ENCODE measurements at regions not wholly inside any gene's neighbourhood (a gene's known extent, or its start where the extent isn't known, plus 50 kb on each side); places are given as distances from the start of the nearest gene placed in this dataset.

DNA sequence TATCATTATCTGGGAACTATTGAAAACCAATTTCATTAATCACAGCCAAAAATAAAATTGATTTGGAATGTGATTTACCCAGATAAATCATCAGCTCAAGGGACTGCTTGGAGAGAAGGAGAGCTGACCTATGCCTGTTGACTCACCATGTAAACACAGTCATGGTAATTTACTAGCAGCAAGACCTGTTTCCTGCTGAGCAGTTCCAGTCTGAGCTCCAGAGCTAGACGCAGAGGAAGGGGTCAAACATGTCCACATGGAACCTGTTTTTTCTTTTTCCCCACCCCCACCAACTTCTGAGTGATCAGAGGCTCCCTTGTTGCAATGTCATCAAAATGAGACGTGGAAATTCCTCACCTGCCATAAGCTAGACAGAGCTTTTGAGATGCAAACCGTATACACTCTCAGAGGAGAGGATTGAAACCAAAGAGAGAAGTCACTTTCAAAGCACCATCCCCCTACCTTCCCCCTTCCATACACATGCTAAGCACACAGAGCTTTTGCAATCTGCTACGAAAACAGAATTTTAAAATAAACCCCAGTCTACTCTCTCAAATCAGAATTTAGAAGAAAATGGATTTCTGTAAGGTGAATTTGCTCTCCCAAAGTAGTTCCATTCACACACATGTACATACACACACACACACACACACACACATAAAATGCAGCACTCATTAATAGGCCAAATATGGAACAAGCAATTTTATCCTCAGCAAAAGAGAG lies 55.9 kb upstream of the PTGFRN start:
- TF ChIP-seq, protein P1, sequence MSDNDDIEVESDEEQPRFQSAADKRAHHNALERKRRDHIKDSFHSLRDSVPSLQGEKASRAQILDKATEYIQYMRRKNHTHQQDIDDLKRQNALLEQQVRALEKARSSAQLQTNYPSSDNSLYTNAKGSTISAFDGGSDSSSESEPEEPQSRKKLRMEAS (IDR thresholded peaks at IDR 0.05; ENCODE audit: low read depth, low read length), result 0 out of 2 replicates have a peak, but pooled peaks have one; percentile 20
- peak; percentile 46 for TF ChIP-seq MYC (IDR thresholded peaks at IDR 0.05; ENCODE audit: low read depth, low read length)
- TF ChIP-seq, protein P2, sequence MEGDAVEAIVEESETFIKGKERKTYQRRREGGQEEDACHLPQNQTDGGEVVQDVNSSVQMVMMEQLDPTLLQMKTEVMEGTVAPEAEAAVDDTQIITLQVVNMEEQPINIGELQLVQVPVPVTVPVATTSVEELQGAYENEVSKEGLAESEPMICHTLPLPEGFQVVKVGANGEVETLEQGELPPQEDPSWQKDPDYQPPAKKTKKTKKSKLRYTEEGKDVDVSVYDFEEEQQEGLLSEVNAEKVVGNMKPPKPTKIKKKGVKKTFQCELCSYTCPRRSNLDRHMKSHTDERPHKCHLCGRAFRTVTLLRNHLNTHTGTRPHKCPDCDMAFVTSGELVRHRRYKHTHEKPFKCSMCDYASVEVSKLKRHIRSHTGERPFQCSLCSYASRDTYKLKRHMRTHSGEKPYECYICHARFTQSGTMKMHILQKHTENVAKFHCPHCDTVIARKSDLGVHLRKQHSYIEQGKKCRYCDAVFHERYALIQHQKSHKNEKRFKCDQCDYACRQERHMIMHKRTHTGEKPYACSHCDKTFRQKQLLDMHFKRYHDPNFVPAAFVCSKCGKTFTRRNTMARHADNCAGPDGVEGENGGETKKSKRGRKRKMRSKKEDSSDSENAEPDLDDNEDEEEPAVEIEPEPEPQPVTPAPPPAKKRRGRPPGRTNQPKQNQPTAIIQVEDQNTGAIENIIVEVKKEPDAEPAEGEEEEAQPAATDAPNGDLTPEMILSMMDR (IDR thresholded peaks at IDR 0.05; ENCODE audit: low read depth, low read length), result no peak
- no peak for TF ChIP-seq POLR2A (IDR thresholded peaks at IDR 0.05; ENCODE audit: extremely low read depth, insufficient read length)
- H3K4me3 ChIP-seq (ENCODE audit: low read depth, low read length), result no peak overlapping the region
- DNase-seq (ENCODE audit: low read depth), result peak; percentile 57

DNA sequence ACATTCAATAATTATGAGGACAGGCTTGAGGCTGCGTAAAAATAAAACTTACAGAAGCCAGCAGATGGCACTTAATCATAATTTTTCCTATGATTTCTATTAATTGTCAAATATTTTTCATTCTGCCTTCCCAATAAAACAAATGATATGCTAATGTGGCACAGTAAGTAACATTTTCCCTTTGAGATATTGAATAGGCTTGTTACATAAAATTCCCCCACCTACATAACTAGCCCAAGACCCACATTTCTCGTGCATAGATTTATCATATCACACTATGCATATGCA lies 55.4 kb upstream of the PTGFRN start:
- TF ChIP-seq, protein P2 (IDR thresholded peaks at IDR 0.05; ENCODE audit: low read depth, low read length), result no peak
- TF ChIP-seq POLR2A (IDR thresholded peaks at IDR 0.05; ENCODE audit: extremely low read depth, insufficient read length), result no peak
- TF ChIP-seq MYC (IDR thresholded peaks at IDR 0.05; ENCODE audit: low read depth, low read length), result no peak
- no peak for DNase-seq (ENCODE audit: low read depth)
- no peak overlapping the region for H3K4me3 ChIP-seq (ENCODE audit: low read depth, low read length)

DNA sequence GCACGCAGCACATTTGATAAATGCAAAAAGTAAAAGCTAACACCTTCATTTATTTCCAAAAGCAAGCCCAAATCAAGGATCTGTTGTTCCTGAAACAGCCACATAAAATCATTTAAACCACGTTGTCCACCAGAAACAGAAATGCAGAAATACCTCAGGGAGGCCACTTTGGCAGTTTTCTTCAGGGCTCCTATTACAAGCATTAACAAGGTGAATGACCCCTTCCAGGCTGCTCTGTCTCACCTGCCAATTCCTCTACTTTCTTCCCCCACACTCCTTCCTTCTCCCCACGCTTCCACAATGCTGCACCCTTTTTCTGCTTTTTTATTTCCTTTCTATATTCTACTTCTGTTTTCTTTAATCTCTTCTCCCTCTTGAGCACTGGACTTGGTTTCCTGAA lies 55.0 kb upstream of the PTGFRN start:
- no peak for DNase-seq (ENCODE audit: low read depth)
- TF ChIP-seq, protein P2 (IDR thresholded peaks at IDR 0.05; ENCODE audit: low read depth, low read length), result no peak
- TF ChIP-seq, protein P1 (IDR thresholded peaks at IDR 0.05; ENCODE audit: low read depth, low read length), result no peak
- TF ChIP-seq POLR2A (IDR thresholded peaks at IDR 0.05; ENCODE audit: extremely low read depth, insufficient read length) (no peak), MYC (IDR thresholded peaks at IDR 0.05; ENCODE audit: low read depth, low read length) (no peak)
- H3K4me3 ChIP-seq (ENCODE audit: low read depth, low read length), result no peak overlapping the region

DNA sequence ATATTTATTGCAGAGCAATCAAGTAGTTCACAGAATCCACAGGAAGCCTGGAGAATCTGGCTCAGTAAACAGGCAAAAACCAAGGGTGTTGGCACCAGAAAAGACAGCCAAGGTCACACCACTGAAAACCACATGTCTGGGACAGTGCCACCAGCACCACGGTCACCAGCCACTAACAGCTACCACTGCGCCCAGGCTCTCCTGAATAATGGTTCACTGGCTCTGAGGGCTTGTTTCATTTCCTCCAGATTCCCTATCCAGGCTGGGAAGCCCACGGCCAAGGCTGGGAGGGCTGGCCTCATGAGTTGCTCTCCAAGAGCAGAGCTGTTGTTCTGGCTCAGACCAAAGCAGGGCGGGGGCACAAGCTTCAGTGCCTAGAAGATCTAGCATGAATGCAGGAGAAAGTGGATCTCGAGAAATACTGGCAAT lies 54.5 kb upstream of the PTGFRN start:
- H3K4me3 ChIP-seq (ENCODE audit: low read depth, low read length), result no peak overlapping the region
- no peak for TF ChIP-seq POLR2A (IDR thresholded peaks at IDR 0.05; ENCODE audit: extremely low read depth, insufficient read length)
- TF ChIP-seq MYC (IDR thresholded peaks at IDR 0.05; ENCODE audit: low read depth, low read length), result no peak
- no peak for DNase-seq (ENCODE audit: low read depth)

DNA sequence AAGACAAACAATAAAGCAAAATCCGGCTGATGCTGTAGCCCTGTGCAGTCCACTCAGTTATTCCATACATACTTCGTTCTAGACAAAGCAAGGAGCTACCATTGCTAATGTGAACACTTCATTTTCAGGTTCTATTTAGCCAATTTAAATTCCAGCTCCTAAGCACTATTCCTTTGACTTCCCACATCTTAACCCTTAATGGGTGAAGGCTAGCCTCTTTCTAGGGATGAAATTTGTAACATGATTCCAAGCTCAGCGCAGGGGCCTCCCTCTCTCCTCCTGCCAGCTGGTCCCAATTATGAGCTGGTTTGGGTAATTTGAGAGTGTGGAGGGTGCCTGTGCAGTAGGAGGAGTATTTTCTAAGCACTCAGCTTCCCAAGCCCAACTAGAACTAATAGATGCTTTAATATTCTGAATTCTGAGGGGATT lies 53.9 kb upstream of the PTGFRN start:
- H3K4me3 ChIP-seq (ENCODE audit: low read depth, low read length), result no peak overlapping the region
- TF ChIP-seq POLR2A (IDR thresholded peaks at IDR 0.05; ENCODE audit: extremely low read depth, insufficient read length), result no peak
- no peak for TF ChIP-seq MYC (IDR thresholded peaks at IDR 0.05; ENCODE audit: low read depth, low read length)
- TF ChIP-seq, protein P2 (IDR thresholded peaks at IDR 0.05; ENCODE audit: low read depth, low read length), result no peak
- TF ChIP-seq, protein P1 (IDR thresholded peaks at IDR 0.05; ENCODE audit: low read depth, low read length), result no peak
- DNase-seq (ENCODE audit: low read depth), result no peak

DNA sequence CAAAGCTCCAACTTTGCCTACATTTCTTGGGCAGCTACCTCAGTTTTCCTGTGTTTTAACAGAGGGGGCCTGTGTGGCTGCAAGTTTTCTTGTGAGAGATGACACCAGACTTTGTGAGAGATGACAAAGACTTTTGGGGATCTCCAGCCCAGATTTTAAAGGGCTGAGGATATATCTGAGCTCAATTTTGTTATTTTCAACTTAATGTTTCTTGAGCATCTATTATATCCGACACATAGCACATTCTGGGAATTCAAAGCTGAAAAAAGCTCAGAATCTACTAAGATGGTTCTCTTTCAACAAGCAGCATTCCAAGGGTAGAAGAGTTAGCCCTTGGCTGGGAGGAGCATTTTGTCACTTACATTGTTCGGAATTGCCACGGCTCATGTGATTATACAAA lies 53.4 kb upstream of the PTGFRN start:
- no peak for DNase-seq (ENCODE audit: low read depth)
- no peak for TF ChIP-seq POLR2A (IDR thresholded peaks at IDR 0.05; ENCODE audit: extremely low read depth, insufficient read length)
- TF ChIP-seq, protein P1 (IDR thresholded peaks at IDR 0.05; ENCODE audit: low read depth, low read length), result no peak
- TF ChIP-seq MYC (IDR thresholded peaks at IDR 0.05; ENCODE audit: low read depth, low read length), result no peak
- no peak overlapping the region for H3K4me3 ChIP-seq (ENCODE audit: low read depth, low read length)

DNA sequence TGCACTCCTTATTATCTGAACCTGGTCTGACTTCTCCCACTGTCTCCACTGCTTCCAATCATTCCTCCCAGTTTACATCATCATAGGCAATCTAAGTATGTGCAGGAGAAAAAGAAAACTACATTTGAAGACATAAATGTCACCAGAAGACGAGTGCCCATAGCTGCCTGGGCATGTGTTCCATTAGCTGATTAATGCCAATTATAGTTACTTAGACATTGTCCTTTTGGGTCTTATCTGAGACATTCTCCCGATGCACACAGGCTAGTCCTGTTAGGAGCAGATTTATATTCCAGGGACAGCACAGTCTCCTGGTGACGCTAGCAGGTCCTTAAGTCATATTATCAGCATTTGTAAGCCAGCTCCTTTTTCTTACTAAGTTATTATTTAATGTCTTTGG lies 52.6 kb upstream of the PTGFRN start:
- TF ChIP-seq, protein P2 (IDR thresholded peaks at IDR 0.05; ENCODE audit: low read depth, low read length), result no peak
- TF ChIP-seq, protein P1 (IDR thresholded peaks at IDR 0.05; ENCODE audit: low read depth, low read length), result no peak
- TF ChIP-seq MYC (IDR thresholded peaks at IDR 0.05; ENCODE audit: low read depth, low read length) (no peak), POLR2A (IDR thresholded peaks at IDR 0.05; ENCODE audit: extremely low read depth, insufficient read length) (no peak)
- H3K4me3 ChIP-seq (ENCODE audit: low read depth, low read length), result no peak overlapping the region
- DNase-seq (ENCODE audit: low read depth), result no peak

Measured in NB4 (cell line).